H9 (cell line): ENCODE measurements at regions not wholly inside any gene's neighbourhood (a gene's known extent, or its start where the extent isn't known, plus 50 kb on each side); places are given as distances from the start of the nearest gene placed in this dataset.

Source experiments
- DNase-seq: peaks from one replicate; pipeline ENCODE4 v3.0.0-alpha.2; 2017
- H2AFZ ChIP-seq: one replicate; pipeline ENCODE4 v1.6.1; 2013; ENCODE audit warnings: mild to moderate bottlenecking, low read length, control low read depth, moderate library complexity
- H2AK5ac ChIP-seq: 2 replicates; pipeline ENCODE4 v1.6.1; 2013; ENCODE audit warnings: low read length, control low read depth, mixed read lengths; ENCODE audit not compliant: insufficient read length
- H2BK120ac ChIP-seq: one replicate; pipeline ENCODE4 v1.6.1; 2013; ENCODE audit warnings: low read depth, mild to moderate bottlenecking, low read length, control low read depth, inconsistent platforms; ENCODE audit not compliant: poor library complexity, severe bottlenecking
- H2BK12ac ChIP-seq: 2 replicates; pipeline ENCODE4 v1.6.1; 2013; ENCODE audit warnings: low read length, control low read depth, mixed read lengths, low read depth; ENCODE audit not compliant: insufficient read length
- H2BK15ac ChIP-seq: 2 replicates; pipeline ENCODE4 v1.6.1; 2013; ENCODE audit warnings: low read depth, low read length, control low read depth
- H2BK20ac ChIP-seq: one replicate; pipeline ENCODE4 v1.6.1; 2013; ENCODE audit warnings: low read depth, mild to moderate bottlenecking, low read length, control low read depth, inconsistent platforms; ENCODE audit not compliant: poor library complexity, severe bottlenecking
- H2BK5ac ChIP-seq: 2 replicates; pipeline ENCODE4 v1.6.1; 2013; ENCODE audit warnings: low read length, control low read depth, mixed read lengths; ENCODE audit not compliant: insufficient read length
- H3K14ac ChIP-seq: 2 replicates; pipeline ENCODE4 v1.6.1; 2013; ENCODE audit warnings: low read length, control low read depth; ENCODE audit not compliant: insufficient read depth
- H3K18ac ChIP-seq: 2 replicates; pipeline ENCODE4 v1.6.1; 2013; ENCODE audit warnings: low read depth, mild to moderate bottlenecking, mixed read lengths, low read length, control low read depth; ENCODE audit not compliant: insufficient read length
- H3K23ac ChIP-seq: 2 replicates; pipeline ENCODE4 v1.6.1; 2013; ENCODE audit warnings: low read length, control low read depth, mixed read lengths, low read depth; ENCODE audit not compliant: insufficient read length
- H3K23me2 ChIP-seq: 2 replicates; pipeline ENCODE4 v1.6.1; 2013; ENCODE audit warnings: low read depth, mild to moderate bottlenecking, mixed read lengths, low read length, control low read depth; ENCODE audit not compliant: insufficient read length, poor library complexity, severe bottlenecking
- H3K27ac ChIP-seq: 2 replicates; pipeline ENCODE4 v1.5.1; 2013; ENCODE audit warnings: low read length, control low read depth, mixed read lengths, low read depth; ENCODE audit not compliant: insufficient read length
- H3K27me3 ChIP-seq: 2 replicates; pipeline ENCODE4 v1.6.1; 2013; ENCODE audit warnings: low read length, control low read depth, inconsistent platforms; ENCODE audit not compliant: insufficient read depth
- H3K4ac ChIP-seq: 2 replicates; pipeline ENCODE4 v1.6.1; 2013; ENCODE audit warnings: low read depth, mild to moderate bottlenecking, control low read depth, inconsistent platforms, low read length, moderate library complexity
- H3K4me1 ChIP-seq: 2 replicates; pipeline ENCODE4 v1.6.1; 2013; ENCODE audit warnings: low read length, control low read depth, inconsistent platforms; ENCODE audit not compliant: insufficient read depth
- H3K4me2 ChIP-seq: 2 replicates; pipeline ENCODE4 v1.6.1; 2013; ENCODE audit warnings: low read length, control low read depth, mixed read lengths; ENCODE audit not compliant: insufficient read length, insufficient read depth
- H3K56ac ChIP-seq: 2 replicates; pipeline ENCODE4 v1.6.1; 2013; ENCODE audit warnings: low read depth, mild to moderate bottlenecking, mixed read lengths, low read length, control low read depth; ENCODE audit not compliant: insufficient read length
- H3K79me1 ChIP-seq: 2 replicates; pipeline ENCODE4 v1.6.1; 2013; ENCODE audit warnings: low read depth, mild to moderate bottlenecking, moderate library complexity, low read length, control low read depth, inconsistent platforms; ENCODE audit not compliant: insufficient read depth, poor library complexity, severe bottlenecking
- H3K79me2 ChIP-seq: 2 replicates; pipeline ENCODE4 v1.6.1; 2013; ENCODE audit warnings: low read length, control low read depth, inconsistent platforms; ENCODE audit not compliant: insufficient read depth
- H3K9ac ChIP-seq: 2 replicates; pipeline ENCODE4 v1.6.1; 2013; ENCODE audit warnings: low read length, control low read depth, mixed read lengths; ENCODE audit not compliant: insufficient read length; ENCODE audit errors: extremely low read depth
- H3K9me3 ChIP-seq: one replicate; pipeline ENCODE4 v1.6.1; 2013; ENCODE audit warnings: low read depth, low read length, inconsistent platforms; ENCODE audit not compliant: control insufficient read depth
- H3T11ph ChIP-seq: one replicate; pipeline ENCODE4 v1.6.1; 2013; ENCODE audit warnings: mild to moderate bottlenecking, low read length, control low read depth, inconsistent platforms
- H4K20me1 ChIP-seq: one replicate; pipeline ENCODE4 v1.6.1; 2013; ENCODE audit not compliant: control insufficient read depth, insufficient read length, insufficient read depth
- H4K5ac ChIP-seq: 2 replicates; pipeline ENCODE4 v1.6.1; 2013; ENCODE audit warnings: low read depth, mild to moderate bottlenecking, mixed read lengths, low read length, control low read depth; ENCODE audit not compliant: insufficient read length
- H4K8ac ChIP-seq: replicated peaks from 2 replicates; pipeline ENCODE4 v1.6.1; 2013; ENCODE audit warnings: low read length, control low read depth, mixed read lengths, low read depth; ENCODE audit not compliant: insufficient read length
- H4K91ac ChIP-seq: 2 replicates; pipeline ENCODE4 v1.6.1; 2013; ENCODE audit warnings: low read depth, mild to moderate bottlenecking, moderate library complexity, mixed read lengths, low read length, control low read depth; ENCODE audit not compliant: insufficient read length
- H3K27ac Mint-ChIP-seq, 3 experiments: 2 replicates in 2 of 3; 3 replicates in 1 of 3; pipeline ENCODE4 v1.8.0; 2020 to 2021; ENCODE audit warnings: mixed read lengths in 3 of 3, mild to moderate bottlenecking in 1 of 3, moderate library complexity in 1 of 3
- H3K27me3 Mint-ChIP-seq: 2 replicates; pipeline ENCODE4 v1.8.0; 2021; ENCODE audit warnings: low read depth, mild to moderate bottlenecking, moderate library complexity, mixed read lengths
- H3K36me3 Mint-ChIP-seq, 3 experiments: 2 replicates in 2 of 3; 3 replicates in 1 of 3; pipeline ENCODE4 v1.8.0; 2020 to 2021; ENCODE audit warnings: low read depth in 3 of 3, mixed read lengths in 3 of 3; ENCODE audit not compliant: insufficient read depth in 1 of 3
- H3K4me1 Mint-ChIP-seq, 2 experiments: 2 replicates each; pipeline ENCODE4 v1.8.0; 2020; ENCODE audit warnings: mixed read lengths in 2 of 2
- H3K4me3 Mint-ChIP-seq, 2 experiments: 2 replicates in 1 of 2; 3 replicates in 1 of 2; pipeline ENCODE4 v1.8.0; 2020 to 2021; ENCODE audit warnings: mild to moderate bottlenecking in 2 of 2, mixed read lengths in 2 of 2, moderate library complexity in 1 of 2
- H3K9me3 Mint-ChIP-seq, 2 experiments: 2 replicates in 1 of 2; 3 replicates in 1 of 2; pipeline ENCODE4 v1.8.0; 2020; ENCODE audit warnings: mild to moderate bottlenecking in 2 of 2, mixed read lengths in 2 of 2, moderate library complexity in 1 of 2
- CTCF ChIP-seq: fragments of 200-600 bp; sonication (generic); conservative IDR thresholded peaks from 3 replicates; pipeline ENCODE4 v1.8.0; 2021; ENCODE audit warnings: antibody characterized with exemption, mild to moderate bottlenecking
- WGBS: extraction: QIAGEN DNeasy Blood & Tissue Kit; methylation state at CpG from one replicate; pipeline ENCODE4 v1.1.7; 2013; ENCODE audit warnings: missing lambda C conversion rate, low lambda C conversion rate, mixed read lengths; ENCODE audit not compliant: insufficient read length; ENCODE audit errors: extremely low coverage; 5-methylcytosine and 5-hydroxymethylcytosine counted together

- Histone ChIP-seq H3K23me2 (no peaks in the 10 kb centered on the region), H3K4me1 (no peaks in the 10 kb centered on the region), H2BK20ac (no peak overlapping the region), H3K9me3 (no peaks in the 10 kb centered on the region), H3K18ac (no peak overlapping the region), H3K27me3 (no peaks in the 10 kb centered on the region), H2BK5ac (no peak overlapping the region), H2BK15ac (no peak overlapping the region), H4K5ac (no peak overlapping the region), H2BK120ac (no peak overlapping the region), H4K8ac (no peak overlapping the region), H4K20me1 (no peaks in the 10 kb centered on the region), H4K91ac (no peak overlapping the region), H3T11ph (no peak overlapping the region), H3K79me1 (no peaks in the 10 kb centered on the region), H3K79me2 (no peaks in the 10 kb centered on the region; the same call in 1 of the 2 replicates), H3K14ac (no peak overlapping the region), H2AK5ac (no peak overlapping the region), H3K4me2 (no peak overlapping the region), H2AFZ (no peak overlapping the region), H3K4ac (no peak overlapping the region), H2BK12ac (no peak overlapping the region), H3K9ac (no peak overlapping the region), H3K27ac (no peak overlapping the region), H3K23ac (no peak overlapping the region), H3K56ac (no peak overlapping the region)
- Mint-ChIP-seq H3K27ac (no peak overlapping the region; a peak in 1 of 7 replicates), H3K27me3 (peaks cover 10% of the 10 kb centered on the region), H3K4me3 (no peak overlapping the region), H3K4me1 (no peaks in the 10 kb centered on the region), H3K36me3 (no peaks in the 10 kb centered on the region), H3K9me3 (no peaks in the 10 kb centered on the region)
- TF ChIP-seq CTCF: no peak
- no CpG with 5 or more reads among the region's 2 CpGs for WGBS
- DNase-seq: no peak
These were observed 75.3 kb upstream of the DDX18 start for GRCh38 chr2:117738991-117739839.
